Adrenal gland (tissue), 9 donors: ENCODE measurements at regions not wholly inside any gene's neighbourhood (a gene's known extent, or its start where the extent isn't known, plus 50 kb on each side); places are given as distances from the start of the nearest gene placed in this dataset.

Experiments
- DNase-seq, 7 donors: peaks; one replicate each; pipeline ENCODE4 v3.0.0-alpha.2; 2019 to 2020
- H3K27ac ChIP-seq, 5 donors: fragments of 200-600 bp; sonication (generic) in 4 of 5; 1 replicate in 3 of 5; 2 replicates in 2 of 5; pipeline versions ENCODE4 v1.5.1 to v1.8.0; 2016 to 2020; ENCODE audit warnings: mild to moderate bottlenecking in 1 of 5
- H3K27me3 ChIP-seq: fragments of 200-600 bp; 2 replicates; pipeline ENCODE4 v1.8.0; 2021
- H3K36me3 ChIP-seq, 2 donors: fragments of 200-600 bp; replicated peaks in 1 of 2; 1 replicate in 1 of 2; 2 replicates in 1 of 2; pipeline versions ENCODE4 v1.5.1 to v1.8.0; 2018 to 2022
- H3K4me1 ChIP-seq, 2 donors: fragments of 200-600 bp; replicated peaks in 1 of 2; 1 replicate in 1 of 2; 2 replicates in 1 of 2; pipeline versions ENCODE4 v1.5.1 to v1.8.0; 2018 to 2021
- H3K4me3 ChIP-seq, 4 donors: fragments of 200-600 bp; sonication (generic) in 3 of 4; one replicate each; pipeline ENCODE4 v1.5.1; 2016 to 2018
- H3K9me3 ChIP-seq, 3 donors: fragments of 200-600 bp; sonication (generic) in 1 of 3; replicated peaks in 1 of 3; 1 replicate in 2 of 3; 2 replicates in 1 of 3; pipeline versions ENCODE4 v1.5.1 to v1.8.0; 2016 to 2021
- CTCF ChIP-seq, 6 experiments: fragments of 450-650 bp in 4 of 6; fragments of 200-600 bp in 2 of 6; sonication (generic) in 1 of 6; IDR thresholded peaks; 1 replicate in 5 of 6; 2 replicates in 1 of 6; pipeline versions ENCODE4 v1.5.1 to v1.8.0; 2016 to 2021; ENCODE audit warnings: antibody characterized with exemption in 6 of 6, mild to moderate bottlenecking in 2 of 6, moderate library complexity in 1 of 6
- POLR2A ChIP-seq, 2 donors: fragments of 450-650 bp; IDR thresholded peaks; one replicate each; pipeline ENCODE4 v1.6.1; 2017; ENCODE audit warnings: antibody characterized with exemption in 2 of 2, mild to moderate bottlenecking in 2 of 2, moderate library complexity in 1 of 2
- WGBS, 4 donors: extraction: QIAGEN DNeasy Blood & Tissue Kit in 2 of 4; methylation state at CpG; one replicate each; pipeline versions ENCODE4 v1.1.5 to v1.1.7; 2013 to 2017; 5-methylcytosine and 5-hydroxymethylcytosine counted together
- intact Hi-C, 2 donors: fragments of 100-400 bp; cut with DNase I; formaldehyde crosslinking; loops; one replicate each; pipeline versions ENCODE4 v1.14.1 to v1.15.0; 2022 to 2023
- donor health status: healthy with polysubstance abuse.
- donor health status: Bipolar disorder and iron deficiency.
- donor health status: DM: yes; HTN: yes; CAD: no.
- donor health status: DM: no; HTN: no; CAD: no.
- donor health status: DM: no; HTN: no; CAD: no.

DNA sequence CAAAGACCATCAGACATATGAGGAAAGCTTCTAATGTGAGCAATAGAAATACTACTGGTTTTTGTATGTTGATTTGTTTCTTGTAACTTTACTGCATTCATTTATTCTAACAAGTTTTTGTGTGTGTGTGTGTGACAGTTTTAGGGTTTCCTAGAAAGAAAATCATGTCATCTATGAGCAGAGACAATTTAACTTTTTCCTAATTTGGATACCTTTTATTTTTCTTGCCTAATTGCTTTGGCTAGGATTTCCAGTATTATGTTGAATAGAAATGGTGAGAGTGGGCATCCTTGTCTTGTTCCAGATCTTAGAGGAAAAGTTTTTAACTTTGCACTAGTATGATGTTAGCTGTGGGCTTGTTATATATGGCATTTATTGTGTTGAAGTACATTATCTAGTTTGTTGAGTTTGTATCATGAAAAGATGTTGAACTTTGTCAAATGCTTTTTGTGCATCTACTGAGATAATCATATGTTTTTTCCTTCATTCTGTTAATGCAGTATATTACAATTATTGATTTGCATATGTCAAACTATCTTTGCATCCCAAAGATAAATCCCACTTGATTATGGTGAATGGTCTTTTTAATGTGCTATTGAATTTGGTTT lies 117.3 kb upstream of the CDC42EP3 start:
- DNase-seq, result no peak
- intact Hi-C loops, result no loop called here
- peaks cover 0 to 8% (median 0%) of the 10 kb centered on the region in 3 donors for H3K9me3 ChIP-seq
- H3K4me3 ChIP-seq, result no peak overlapping the region
- no peaks in the 10 kb centered on the region for H3K27me3 ChIP-seq
- TF ChIP-seq CTCF (IDR thresholded peaks at IDR 0.05) (no peak), POLR2A (IDR thresholded peaks at IDR 0.05) (no peak)
- no peaks in the 10 kb centered on the region for H3K4me1 ChIP-seq
- H3K36me3 ChIP-seq, result no peaks in the 10 kb centered on the region
- no peak overlapping the region for H3K27ac ChIP-seq

DNA sequence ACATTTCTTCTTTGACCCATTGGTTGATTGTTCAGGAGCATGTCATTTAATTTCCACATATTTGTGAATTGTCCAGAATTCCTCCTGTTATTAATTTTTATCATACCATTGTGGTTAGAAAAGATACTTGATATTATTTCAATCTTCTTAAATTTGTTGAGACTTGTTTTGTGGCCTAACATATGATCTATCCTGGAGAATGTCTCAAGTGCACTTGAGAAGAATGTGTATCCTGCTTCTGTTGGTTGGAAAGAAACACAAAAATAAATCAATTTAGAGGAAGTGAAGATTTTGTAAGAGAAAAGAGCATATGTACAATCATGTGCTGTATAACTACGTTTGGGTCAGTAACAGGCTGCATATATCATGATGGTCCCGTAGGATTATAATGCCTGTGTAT lies 118.6 kb upstream of the CDC42EP3 start:
- Histone ChIP-seq H3K9me3 (peaks cover 0 to 8% (median 0%) of the 10 kb centered on the region in 3 donors), H3K36me3 (no peaks in the 10 kb centered on the region), H3K27me3 (no peaks in the 10 kb centered on the region), H3K4me3 (no peak overlapping the region), H3K27ac (no peak overlapping the region), H3K4me1 (no peaks in the 10 kb centered on the region)
- 58 to 64% (median 61%) methylated on average over 2 of the region's 2 CpGs for WGBS, 4 donors
- TF ChIP-seq POLR2A (IDR thresholded peaks at IDR 0.05) (no peak), CTCF (IDR thresholded peaks at IDR 0.05) (no peak)
- DNase-seq, result no peak
- intact Hi-C loops, result no loop called here

DNA sequence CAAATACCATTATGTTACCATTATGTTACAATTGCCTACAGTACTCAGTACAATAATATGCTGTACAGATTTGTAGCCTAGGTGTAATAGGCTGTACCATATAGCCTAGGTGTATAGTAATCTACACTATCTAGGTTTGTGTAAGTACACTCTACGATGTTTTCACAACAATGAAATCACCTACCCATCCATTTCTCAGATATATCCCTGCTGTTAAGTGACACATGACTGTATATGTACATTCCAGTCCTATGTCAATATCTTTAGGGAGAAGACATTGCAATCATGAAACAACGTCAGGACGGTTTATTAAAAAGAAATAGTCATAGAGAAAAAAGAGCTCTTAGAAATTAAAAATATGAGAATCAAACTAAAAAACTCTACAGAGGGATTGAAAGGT lies 119.0 kb upstream of the CDC42EP3 start:
- Histone ChIP-seq H3K27ac (no peak overlapping the region), H3K27me3 (no peaks in the 10 kb centered on the region), H3K9me3 (peaks cover 0 to 8% (median 0%) of the 10 kb centered on the region in 3 donors), H3K36me3 (no peaks in the 10 kb centered on the region), H3K4me3 (no peak overlapping the region), H3K4me1 (no peaks in the 10 kb centered on the region)
- 70 to 94% (median 92%) methylated on average over 3 of the region's 3 CpGs for WGBS, 4 donors
- intact Hi-C loops, result no loop called here
- no peak for DNase-seq
- TF ChIP-seq POLR2A (IDR thresholded peaks at IDR 0.05) (no peak), CTCF (IDR thresholded peaks at IDR 0.05) (no peak)

DNA sequence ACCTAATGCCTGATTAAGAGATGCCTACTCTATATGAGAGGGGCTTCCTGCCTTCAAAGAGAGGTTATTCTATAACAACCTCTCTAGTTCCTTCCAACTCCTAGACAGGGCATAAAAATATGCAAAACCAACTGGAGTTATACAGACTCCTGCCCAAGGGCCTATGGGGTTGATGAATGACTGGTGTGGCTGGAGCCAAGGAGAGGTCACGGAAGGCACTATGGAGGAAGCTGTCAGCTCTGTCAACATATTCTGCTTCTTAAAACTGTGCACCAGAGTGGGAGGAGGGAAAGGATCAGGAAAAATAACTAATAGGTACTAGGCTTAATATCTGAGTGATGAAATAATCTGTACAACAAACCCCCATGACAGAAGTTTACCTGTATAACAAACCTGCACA lies 120.9 kb upstream of the CDC42EP3 start:
- WGBS, 4 donors, result 64 to 76% (median 69%) methylated on average over 1 of the region's 1 CpG

More for the DNA sequence above, 120.9 kb upstream of the CDC42EP3 start:
- Histone ChIP-seq H3K27ac (no peak overlapping the region), H3K36me3 (no peaks in the 10 kb centered on the region), H3K4me3 (no peak overlapping the region), H3K9me3 (peaks cover 0 to 8% (median 0%) of the 10 kb centered on the region in 3 donors), H3K27me3 (no peaks in the 10 kb centered on the region), H3K4me1 (no peaks in the 10 kb centered on the region)
- intact Hi-C loops, result no loop called here
- TF ChIP-seq POLR2A (IDR thresholded peaks at IDR 0.05) (no peak), CTCF (IDR thresholded peaks at IDR 0.05) (no peak)
- no peak for DNase-seq
